ENCODE measurements at regions not wholly inside any gene's neighbourhood (a gene's known extent, or its start where the extent isn't known, plus 50 kb on each side); places are given as distances from the start of the nearest gene placed in this dataset.

DNA sequence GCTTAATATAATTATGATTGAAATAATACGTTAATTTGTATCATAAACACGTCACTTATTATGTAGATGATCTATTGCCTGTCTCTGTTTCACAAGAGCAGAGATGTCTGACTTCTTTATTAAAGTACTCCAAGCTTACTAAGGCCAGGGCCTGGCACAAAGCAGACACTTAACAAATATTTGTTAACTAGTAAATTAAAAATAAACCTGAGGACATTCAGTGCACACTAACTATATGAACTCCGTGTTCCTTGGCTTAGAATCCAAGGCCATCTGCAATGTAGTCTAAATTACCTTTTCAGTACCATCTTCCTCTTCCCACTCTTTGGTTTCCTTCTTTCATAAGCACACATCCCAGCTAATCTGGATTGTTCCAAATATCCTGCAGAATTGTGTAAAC is 210.8 kb upstream of the SOX9 start:
- Histone ChIP-seq H3K4me3 (no peak overlapping the region), H3K9me3 (no peaks in the 10 kb centered on the region), H3K4me1 (replicated peaks) (no peaks in the 10 kb centered on the region), H3K27ac (no peak overlapping the region), H3K36me3 (no peaks in the 10 kb centered on the region), H3K27me3 (replicated peaks; ENCODE audit: insufficient read depth) (no peaks in the 10 kb centered on the region)
- 18% methylated on average over 3 of the region's 3 CpGs for WGBS
- peak; percentile 40 for DNase-seq (ENCODE audit: low spot score)
- intact Hi-C loops (cut with DNase I), result no loop called here
- TF ChIP-seq POLR2AphosphoS5 (IDR thresholded peaks at IDR 0.05), result peak; percentile 88
- TF ChIP-seq POLR2A (IDR thresholded peaks at IDR 0.05), result no peak

DNA sequence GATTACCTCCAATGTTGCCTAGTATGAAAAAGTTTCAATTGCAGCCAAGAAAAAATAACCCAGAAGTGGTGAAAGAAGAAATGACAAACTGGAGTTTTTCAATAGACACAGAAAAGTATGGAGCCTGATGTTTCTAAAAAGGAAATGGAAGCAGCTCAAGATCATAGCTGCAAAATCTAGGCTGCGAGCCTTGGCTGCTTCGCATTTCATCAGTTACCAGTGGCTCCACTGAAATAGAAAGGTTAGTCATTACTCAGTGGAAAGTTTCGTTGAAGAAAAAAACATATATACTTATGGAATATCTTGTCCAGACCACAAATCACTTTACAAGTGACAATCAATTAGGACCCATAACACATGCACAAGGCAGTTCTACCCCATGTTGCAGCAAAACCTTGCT is 206.8 kb upstream of the SOX9 start:
- TF ChIP-seq POLR2AphosphoS5 (IDR thresholded peaks at IDR 0.05), result no peak
- TF ChIP-seq CTCF (IDR thresholded peaks at IDR 0.05), result no peak
- TF ChIP-seq POLR2A (IDR thresholded peaks at IDR 0.05), result no peak
- Histone ChIP-seq H3K36me3 (no peaks in the 10 kb centered on the region), H3K4me1 (replicated peaks) (no peaks in the 10 kb centered on the region), H3K27ac (no peak overlapping the region), H3K4me3 (no peak overlapping the region), H3K9me3 (no peaks in the 10 kb centered on the region), H3K27me3 (replicated peaks; ENCODE audit: insufficient read depth) (no peaks in the 10 kb centered on the region)
- 92% methylated on average over 3 of the region's 3 CpGs for WGBS
- DNase-seq (ENCODE audit: low spot score), result no peak
- intact Hi-C loops (cut with DNase I), result no loop called here

GRCh38 chr17:71914812-71915211 is 206.0 kb upstream of the SOX9 start:
- H3K27ac ChIP-seq, result no peak overlapping the region
- no peaks in the 10 kb centered on the region for H3K9me3 ChIP-seq
- no peak for TF ChIP-seq POLR2AphosphoS5 (IDR thresholded peaks at IDR 0.05)
- no peak for TF ChIP-seq CTCF (IDR thresholded peaks at IDR 0.05)
- TF ChIP-seq POLR2A (IDR thresholded peaks at IDR 0.05), result no peak
- intact Hi-C loops (cut with DNase I), result no loop called here
- DNase-seq (ENCODE audit: low spot score), result no peak
- H3K4me3 ChIP-seq, result no peak overlapping the region
- no peaks in the 10 kb centered on the region for H3K4me1 ChIP-seq (replicated peaks)
- no peaks in the 10 kb centered on the region for H3K27me3 ChIP-seq (replicated peaks; ENCODE audit: insufficient read depth)
- WGBS, result 63% methylated on average over 2 of the region's 2 CpGs
- no peaks in the 10 kb centered on the region for H3K36me3 ChIP-seq

DNA sequence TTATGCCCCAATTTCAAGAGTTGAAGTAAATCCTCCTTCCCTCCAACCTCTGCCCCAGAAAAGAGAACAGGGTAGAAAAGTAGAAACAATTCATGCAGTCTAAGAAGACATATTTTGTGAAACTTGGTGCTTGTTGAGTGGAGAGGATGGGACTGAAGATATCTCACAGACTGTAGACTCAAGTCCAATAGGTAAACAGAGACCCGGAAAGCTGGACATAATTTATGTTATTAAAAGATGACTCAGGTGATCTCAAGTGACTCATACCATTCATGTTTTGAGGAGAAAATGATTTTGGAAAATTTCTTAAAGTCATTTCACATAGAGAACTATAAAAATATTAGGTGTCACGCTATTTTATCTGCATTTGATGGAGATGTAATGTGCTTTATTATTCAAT is 203.1 kb upstream of the SOX9 start:
- Histone ChIP-seq H3K4me1 (replicated peaks) (no peaks in the 10 kb centered on the region), H3K36me3 (no peaks in the 10 kb centered on the region), H3K4me3 (no peak overlapping the region), H3K27me3 (replicated peaks; ENCODE audit: insufficient read depth) (no peaks in the 10 kb centered on the region), H3K9me3 (no peaks in the 10 kb centered on the region), H3K27ac (no peak overlapping the region)
- intact Hi-C loops (cut with DNase I), result no loop called here
- 83% methylated on average over 2 of the region's 2 CpGs for WGBS
- no peak for DNase-seq (ENCODE audit: low spot score)
- no peak for TF ChIP-seq CTCF (IDR thresholded peaks at IDR 0.05)
- TF ChIP-seq POLR2A (IDR thresholded peaks at IDR 0.05), result no peak
- TF ChIP-seq POLR2AphosphoS5 (IDR thresholded peaks at IDR 0.05), result no peak

- Histone ChIP-seq H3K4me1 (replicated peaks) (no peaks in the 10 kb centered on the region), H3K27me3 (replicated peaks; ENCODE audit: insufficient read depth) (no peaks in the 10 kb centered on the region), H3K9me3 (no peaks in the 10 kb centered on the region), H3K27ac (no peak overlapping the region), H3K4me3 (no peak overlapping the region), H3K36me3 (no peaks in the 10 kb centered on the region)
- WGBS, result 81% methylated on average over 2 of the region's 2 CpGs
- TF ChIP-seq POLR2A (IDR thresholded peaks at IDR 0.05), result no peak
- no peak for TF ChIP-seq POLR2AphosphoS5 (IDR thresholded peaks at IDR 0.05)
- no peak for TF ChIP-seq CTCF (IDR thresholded peaks at IDR 0.05)
- DNase-seq (ENCODE audit: low spot score), result no peak
- intact Hi-C loops (cut with DNase I), result no loop called here
These were observed 201.6 kb upstream of the SOX9 start for GRCh38 chr17:71919186-71919585.
